HG03432 (cell line): ENCODE measurements at regions not wholly inside any gene's neighbourhood (a gene's known extent, or its start where the extent isn't known, plus 50 kb on each side); places are given as distances from the start of the nearest gene placed in this dataset.
"Not testable (repeated sequence)": the region's sequence is repeated elsewhere in the genome, so short reads cannot be mapped to it uniquely, and the experiment has no call there.

Experiments used
- ATAC-seq: cut with Tn5 transposase; IDR thresholded peaks from one replicate; pipeline ENCODE4 v1.9.1; 2021; ENCODE audit warnings: mild to moderate bottlenecking, moderate library complexity; ENCODE audit not compliant: unreplicated experiment

GRCh38 chr9:129547063-129547462 is 73.8 kb downstream of the C9orf50 start:
- ATAC-seq = no peak

- ATAC-seq = not testable (repeated sequence)
Measured at GRCh38 chr9:129545876-129546275, 75.0 kb downstream of the C9orf50 start.

- ATAC-seq = no peak
Measured at GRCh38 chr9:129544761-129545160, 76.1 kb downstream of the C9orf50 start.

GRCh38 chr9:129542741-129543140 is 78.2 kb downstream of the C9orf50 start:
- ATAC-seq = no peak

- no peak for ATAC-seq
Measured at GRCh38 chr9:129541270-129541669, 79.6 kb downstream of the C9orf50 start.

- ATAC-seq = no peak
Measured at GRCh38 chr9:129539446-129539845, 81.5 kb downstream of the C9orf50 start.

GRCh38 chr9:129531860-129532402 is 89.0 kb downstream of the C9orf50 start:
- not testable (repeated sequence) for ATAC-seq

- ATAC-seq = not testable (repeated sequence)
Measured at GRCh38 chr9:129527955-129528354, 92.9 kb downstream of the C9orf50 start.

- no peak for ATAC-seq
Measured at GRCh38 chr9:129525656-129526196, 95.2 kb downstream of the C9orf50 start.

GRCh38 chr9:129524582-129525270 is 96.2 kb downstream of the C9orf50 start:
- ATAC-seq = no peak

- ATAC-seq = no peak
Measured at GRCh38 chr9:129523943-129524581, 96.8 kb downstream of the C9orf50 start.

- no peak for ATAC-seq
Measured at GRCh38 chr9:129522351-129522750, 98.5 kb downstream of the C9orf50 start.

GRCh38 chr9:129520082-129520481 is 100.8 kb downstream of the C9orf50 start:
- ATAC-seq = no peak

- no peak for ATAC-seq
Measured at GRCh38 chr9:129518074-129518473, 102.8 kb downstream of the C9orf50 start.

- ATAC-seq = no peak
Measured at GRCh38 chr9:129517006-129517405, 103.9 kb downstream of the C9orf50 start.

GRCh38 chr9:129514891-129515290 is 106.0 kb downstream of the C9orf50 start:
- ATAC-seq = no peak

- ATAC-seq = no peak
Measured at GRCh38 chr9:129514497-129514867, 106.4 kb downstream of the C9orf50 start.

- ATAC-seq = no peak
Measured at GRCh38 chr9:129513856-129514496, 106.9 kb downstream of the C9orf50 start.

GRCh38 chr9:129513282-129513681 is 107.6 kb downstream of the C9orf50 start:
- ATAC-seq = no peak

GRCh38 chr9:129511285-129511900 is 109.5 kb downstream of the C9orf50 start:
- no peak for ATAC-seq

GRCh38 chr9:129509533-129509928 is 111.4 kb downstream of the C9orf50 start:
- no peak for ATAC-seq
